Liver (tissue), 8 donors: ENCODE measurements at regions not wholly inside any gene's neighbourhood (a gene's known extent, or its start where the extent isn't known, plus 50 kb on each side); places are given as distances from the start of the nearest gene placed in this dataset.

Source experiments
- DNase-seq: peaks from one replicate; pipeline ENCODE4 v3.0.0-alpha.2; 2017; ENCODE audit warnings: low spot score
- H3K27ac ChIP-seq, 2 donors: one replicate each; pipeline ENCODE4 v1.7.0; 2013; ENCODE audit warnings: inconsistent platforms in 2 of 2, low read length in 2 of 2, control low read depth in 1 of 2, low read depth in 1 of 2, mild to moderate bottlenecking in 1 of 2
- H3K27me3 ChIP-seq, 4 donors: one replicate each; pipeline versions ENCODE4 v1.6.1 to v1.7.0; 2013; ENCODE audit warnings: low read length in 3 of 4, inconsistent platforms in 1 of 4, mild to moderate bottlenecking in 1 of 4, moderate library complexity in 1 of 4; ENCODE audit not compliant: control insufficient read depth in 4 of 4, insufficient read depth in 4 of 4
- H3K36me3 ChIP-seq, 4 donors: one replicate each; pipeline versions ENCODE4 v1.6.1 to v1.7.0; 2013; ENCODE audit warnings: low read length in 3 of 4, mild to moderate bottlenecking in 3 of 4, low read depth in 1 of 4, moderate library complexity in 1 of 4; ENCODE audit not compliant: control insufficient read depth in 4 of 4, insufficient read depth in 3 of 4
- H3K4me1 ChIP-seq, 4 donors: one replicate each; pipeline versions ENCODE4 v1.6.1 to v1.7.0; 2013; ENCODE audit warnings: low read length in 3 of 4, mild to moderate bottlenecking in 3 of 4, moderate library complexity in 1 of 4; ENCODE audit not compliant: control insufficient read depth in 4 of 4, insufficient read depth in 4 of 4
- H3K4me3 ChIP-seq, 3 donors: one replicate each; pipeline versions ENCODE4 v1.6.1 to v1.7.0; 2013; ENCODE audit warnings: low read length in 3 of 3, control low read depth in 1 of 3, low read depth in 1 of 3, mild to moderate bottlenecking in 1 of 3
- H3K9ac ChIP-seq, 2 donors: one replicate each; pipeline ENCODE4 v1.7.0; 2013; ENCODE audit warnings: low read length in 2 of 2, mild to moderate bottlenecking in 2 of 2, moderate library complexity in 2 of 2, control low read depth in 1 of 2, low read depth in 1 of 2
- H3K9me3 ChIP-seq, 4 donors: one replicate each; pipeline versions ENCODE4 v1.6.1 to v1.7.0; 2013; ENCODE audit warnings: low read length in 3 of 4; ENCODE audit not compliant: control insufficient read depth in 4 of 4
- EGR1 ChIP-seq, 2 donors: IDR thresholded peaks; 2 replicates each; pipeline ENCODE4 v1.6.1; 2016 to 2018; ENCODE audit warnings: antibody characterized with exemption in 2 of 2, low read depth in 2 of 2
- FOXA2 ChIP-seq: IDR thresholded peaks from 2 replicates; pipeline ENCODE4 v1.6.1; 2016; ENCODE audit warnings: antibody characterized with exemption
- GABPA ChIP-seq, 2 donors: IDR thresholded peaks in 1 of 2; conservative IDR thresholded peaks in 1 of 2; 2 replicates each; pipeline ENCODE4 v1.6.1; 2016; ENCODE audit warnings: antibody characterized with exemption in 2 of 2, mild to moderate bottlenecking in 1 of 2, moderate library complexity in 1 of 2
- HNF4A ChIP-seq, 2 donors: conservative IDR thresholded peaks; 2 replicates each; pipeline ENCODE4 v1.6.1; 2016; ENCODE audit warnings: antibody characterized with exemption in 2 of 2, mild to moderate bottlenecking in 2 of 2
- RAD21 ChIP-seq, 2 donors: IDR thresholded peaks; 2 replicates each; pipeline ENCODE4 v1.6.1; 2016; ENCODE audit warnings: antibody characterized with exemption in 2 of 2, mild to moderate bottlenecking in 2 of 2
- RXRA ChIP-seq, 2 donors: IDR thresholded peaks; 2 replicates each; pipeline ENCODE4 v1.6.1; 2017 to 2018; ENCODE audit warnings: antibody characterized with exemption in 2 of 2, mild to moderate bottlenecking in 1 of 2
- SP1 ChIP-seq: IDR thresholded peaks from 2 replicates; pipeline ENCODE4 v1.6.1; 2018; ENCODE audit warnings: antibody characterized with exemption, mild to moderate bottlenecking
- YY1 ChIP-seq: IDR thresholded peaks from 2 replicates; pipeline ENCODE4 v1.6.1; 2016; ENCODE audit warnings: antibody characterized with exemption, mild to moderate bottlenecking
- WGBS: extraction: QIAGEN DNeasy Blood & Tissue Kit; methylation state at CpG from one replicate; pipeline ENCODE4 v1.1.7; 2013; 5-methylcytosine and 5-hydroxymethylcytosine counted together
- TF ChIP-seq, protein P1 (sequence below): IDR thresholded peaks from 2 replicates; pipeline ENCODE4 v1.6.1; 2016; ENCODE audit warnings: antibody characterized with exemption
- TF ChIP-seq, protein P2 (sequence below): IDR thresholded peaks from 2 replicates; pipeline ENCODE4 v1.6.1; 2016; ENCODE audit warnings: antibody characterized with exemption, mild to moderate bottlenecking
- TF ChIP-seq, protein P3 (sequence below): fragments of 150-350 bp; IDR thresholded peaks from 2 replicates; pipeline ENCODE4 v1.5.1; 2017; ENCODE audit warnings: improper control_type of control experiment, low read depth, low read length; ENCODE audit not compliant: missing input control
- TF ChIP-seq, protein P4 (sequence below): IDR thresholded peaks from 2 replicates; pipeline ENCODE4 v1.6.1; 2016; ENCODE audit warnings: antibody characterized with exemption
- donor health status: healthy.
- donor health status: healthy.
- donor health status: healthy.
- donor health status: healthy.
- donor health status: healthy.

DNA sequence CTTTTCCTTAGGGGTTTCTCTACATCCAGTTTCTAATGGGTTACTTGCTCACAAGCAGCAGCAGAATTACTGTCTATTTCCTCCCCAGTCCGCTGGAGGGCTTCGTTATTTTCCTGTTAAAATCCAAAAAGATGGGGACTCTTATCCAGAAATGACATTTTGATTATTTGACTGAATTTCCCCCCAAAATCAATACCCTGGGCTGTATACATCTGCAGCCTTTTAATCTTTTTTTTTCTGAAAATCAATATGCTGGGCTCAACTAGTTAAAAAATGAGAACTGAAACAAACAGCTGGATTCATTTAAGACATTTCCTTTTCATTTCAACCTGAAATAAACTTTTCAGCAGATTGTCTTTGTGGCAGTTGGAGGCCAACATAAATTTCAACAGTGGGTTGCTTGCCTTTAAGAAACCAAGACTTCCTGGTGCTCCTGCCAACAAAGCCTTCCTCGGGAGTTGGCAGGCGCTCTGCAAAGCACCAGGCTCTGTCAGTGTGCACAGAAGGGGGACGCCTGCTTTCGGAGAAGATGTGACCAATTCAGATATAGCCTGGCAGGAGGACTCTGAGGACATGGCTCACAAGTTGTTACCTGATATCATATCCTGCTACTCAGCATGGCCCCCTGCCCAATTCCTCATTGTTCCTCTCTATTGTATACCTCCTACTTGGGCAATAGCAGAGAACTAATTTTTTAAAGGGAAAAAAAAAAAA lies 204.7 kb upstream of the ARG1 start:
- Histone ChIP-seq H3K9me3 (no peaks in the 10 kb centered on the region), H3K9ac (no peak overlapping the region), H3K36me3 (no peaks in the 10 kb centered on the region), H3K27ac (no peak overlapping the region), H3K4me3 (peak overlapping the region in 1 of 3 donors; percentile 16), H3K4me1 (peaks cover 10 to 24% (median 23%) of the 10 kb centered on the region in 4 donors), H3K27me3 (no peaks in the 10 kb centered on the region)
- TF ChIP-seq SP1 (peak; percentile 25), RXRA (IDR thresholded peaks at IDR 0.05) (no peak), HNF4A (conservative IDR thresholded peaks at IDR 0.05) (peak in 1 of 2 donors; percentile 36), GABPA (IDR thresholded peaks at IDR 0.05 in 1 of 2, conservative IDR thresholded peaks at IDR 0.05 in 1 of 2) (no peak), FOXA2 (no peak), YY1 (no peak), EGR1 (IDR thresholded peaks at IDR 0.05; ENCODE audit: low read depth in 2 of 2) (no peak)
- TF ChIP-seq, protein P1, sequence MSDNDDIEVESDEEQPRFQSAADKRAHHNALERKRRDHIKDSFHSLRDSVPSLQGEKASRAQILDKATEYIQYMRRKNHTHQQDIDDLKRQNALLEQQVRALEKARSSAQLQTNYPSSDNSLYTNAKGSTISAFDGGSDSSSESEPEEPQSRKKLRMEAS: peak; percentile 13
- TF ChIP-seq, protein P2, sequence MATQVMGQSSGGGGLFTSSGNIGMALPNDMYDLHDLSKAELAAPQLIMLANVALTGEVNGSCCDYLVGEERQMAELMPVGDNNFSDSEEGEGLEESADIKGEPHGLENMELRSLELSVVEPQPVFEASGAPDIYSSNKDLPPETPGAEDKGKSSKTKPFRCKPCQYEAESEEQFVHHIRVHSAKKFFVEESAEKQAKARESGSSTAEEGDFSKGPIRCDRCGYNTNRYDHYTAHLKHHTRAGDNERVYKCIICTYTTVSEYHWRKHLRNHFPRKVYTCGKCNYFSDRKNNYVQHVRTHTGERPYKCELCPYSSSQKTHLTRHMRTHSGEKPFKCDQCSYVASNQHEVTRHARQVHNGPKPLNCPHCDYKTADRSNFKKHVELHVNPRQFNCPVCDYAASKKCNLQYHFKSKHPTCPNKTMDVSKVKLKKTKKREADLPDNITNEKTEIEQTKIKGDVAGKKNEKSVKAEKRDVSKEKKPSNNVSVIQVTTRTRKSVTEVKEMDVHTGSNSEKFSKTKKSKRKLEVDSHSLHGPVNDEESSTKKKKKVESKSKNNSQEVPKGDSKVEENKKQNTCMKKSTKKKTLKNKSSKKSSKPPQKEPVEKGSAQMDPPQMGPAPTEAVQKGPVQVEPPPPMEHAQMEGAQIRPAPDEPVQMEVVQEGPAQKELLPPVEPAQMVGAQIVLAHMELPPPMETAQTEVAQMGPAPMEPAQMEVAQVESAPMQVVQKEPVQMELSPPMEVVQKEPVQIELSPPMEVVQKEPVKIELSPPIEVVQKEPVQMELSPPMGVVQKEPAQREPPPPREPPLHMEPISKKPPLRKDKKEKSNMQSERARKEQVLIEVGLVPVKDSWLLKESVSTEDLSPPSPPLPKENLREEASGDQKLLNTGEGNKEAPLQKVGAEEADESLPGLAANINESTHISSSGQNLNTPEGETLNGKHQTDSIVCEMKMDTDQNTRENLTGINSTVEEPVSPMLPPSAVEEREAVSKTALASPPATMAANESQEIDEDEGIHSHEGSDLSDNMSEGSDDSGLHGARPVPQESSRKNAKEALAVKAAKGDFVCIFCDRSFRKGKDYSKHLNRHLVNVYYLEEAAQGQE: no peak
- TF ChIP-seq, protein P3, sequence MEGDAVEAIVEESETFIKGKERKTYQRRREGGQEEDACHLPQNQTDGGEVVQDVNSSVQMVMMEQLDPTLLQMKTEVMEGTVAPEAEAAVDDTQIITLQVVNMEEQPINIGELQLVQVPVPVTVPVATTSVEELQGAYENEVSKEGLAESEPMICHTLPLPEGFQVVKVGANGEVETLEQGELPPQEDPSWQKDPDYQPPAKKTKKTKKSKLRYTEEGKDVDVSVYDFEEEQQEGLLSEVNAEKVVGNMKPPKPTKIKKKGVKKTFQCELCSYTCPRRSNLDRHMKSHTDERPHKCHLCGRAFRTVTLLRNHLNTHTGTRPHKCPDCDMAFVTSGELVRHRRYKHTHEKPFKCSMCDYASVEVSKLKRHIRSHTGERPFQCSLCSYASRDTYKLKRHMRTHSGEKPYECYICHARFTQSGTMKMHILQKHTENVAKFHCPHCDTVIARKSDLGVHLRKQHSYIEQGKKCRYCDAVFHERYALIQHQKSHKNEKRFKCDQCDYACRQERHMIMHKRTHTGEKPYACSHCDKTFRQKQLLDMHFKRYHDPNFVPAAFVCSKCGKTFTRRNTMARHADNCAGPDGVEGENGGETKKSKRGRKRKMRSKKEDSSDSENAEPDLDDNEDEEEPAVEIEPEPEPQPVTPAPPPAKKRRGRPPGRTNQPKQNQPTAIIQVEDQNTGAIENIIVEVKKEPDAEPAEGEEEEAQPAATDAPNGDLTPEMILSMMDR: no peak
- TF ChIP-seq, protein P4, sequence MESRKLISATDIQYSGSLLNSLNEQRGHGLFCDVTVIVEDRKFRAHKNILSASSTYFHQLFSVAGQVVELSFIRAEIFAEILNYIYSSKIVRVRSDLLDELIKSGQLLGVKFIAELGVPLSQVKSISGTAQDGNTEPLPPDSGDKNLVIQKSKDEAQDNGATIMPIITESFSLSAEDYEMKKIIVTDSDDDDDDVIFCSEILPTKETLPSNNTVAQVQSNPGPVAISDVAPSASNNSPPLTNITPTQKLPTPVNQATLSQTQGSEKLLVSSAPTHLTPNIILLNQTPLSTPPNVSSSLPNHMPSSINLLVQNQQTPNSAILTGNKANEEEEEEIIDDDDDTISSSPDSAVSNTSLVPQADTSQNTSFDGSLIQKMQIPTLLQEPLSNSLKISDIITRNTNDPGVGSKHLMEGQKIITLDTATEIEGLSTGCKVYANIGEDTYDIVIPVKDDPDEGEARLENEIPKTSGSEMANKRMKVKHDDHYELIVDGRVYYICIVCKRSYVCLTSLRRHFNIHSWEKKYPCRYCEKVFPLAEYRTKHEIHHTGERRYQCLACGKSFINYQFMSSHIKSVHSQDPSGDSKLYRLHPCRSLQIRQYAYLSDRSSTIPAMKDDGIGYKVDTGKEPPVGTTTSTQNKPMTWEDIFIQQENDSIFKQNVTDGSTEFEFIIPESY: no peak
- WGBS: 10% methylated on average over 6 of the region's 6 CpGs
- DNase-seq: no peak

DNA sequence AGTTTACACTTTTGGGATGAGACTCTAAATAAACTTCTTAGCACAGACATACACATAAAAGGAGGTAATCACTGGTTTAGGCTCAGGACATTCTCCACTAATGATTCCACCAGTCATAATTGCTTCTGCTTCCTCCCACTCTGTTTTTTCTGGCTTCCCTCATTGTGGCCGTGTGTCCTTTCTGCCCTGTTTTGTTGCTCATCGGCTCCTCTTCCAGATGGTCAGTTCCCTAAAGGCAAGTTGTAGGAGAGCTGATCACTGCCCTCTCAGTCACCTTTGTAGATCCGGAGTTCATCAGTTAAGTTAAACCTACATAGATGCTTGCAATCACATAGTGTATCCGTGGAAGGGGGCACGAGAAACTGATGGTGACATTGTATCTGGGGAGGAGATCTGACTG lies 200.5 kb upstream of the ARG1 start:
- 78% methylated on average over 5 of the region's 5 CpGs for WGBS
- Histone ChIP-seq H3K4me3 (no peak overlapping the region), H3K9me3 (no peaks in the 10 kb centered on the region), H3K9ac (no peak overlapping the region), H3K27ac (no peak overlapping the region), H3K27me3 (no peaks in the 10 kb centered on the region), H3K36me3 (no peaks in the 10 kb centered on the region), H3K4me1 (peaks cover 4 to 13% (median 13%) of the 10 kb centered on the region in 4 donors)
- DNase-seq: no peak
- TF ChIP-seq, protein P2: no peak
- TF ChIP-seq RAD21 (IDR thresholded peaks at IDR 0.05) (no peak), SP1 (no peak), FOXA2 (no peak), HNF4A (conservative IDR thresholded peaks at IDR 0.05) (no peak)
- TF ChIP-seq, protein P4: no peak
- TF ChIP-seq, protein P1: no peak
